ENCODE measurements at regions not wholly inside any gene's neighbourhood (a gene's known extent, or its start where the extent isn't known, plus 50 kb on each side); places are given as distances from the start of the nearest gene placed in this dataset.

DNA sequence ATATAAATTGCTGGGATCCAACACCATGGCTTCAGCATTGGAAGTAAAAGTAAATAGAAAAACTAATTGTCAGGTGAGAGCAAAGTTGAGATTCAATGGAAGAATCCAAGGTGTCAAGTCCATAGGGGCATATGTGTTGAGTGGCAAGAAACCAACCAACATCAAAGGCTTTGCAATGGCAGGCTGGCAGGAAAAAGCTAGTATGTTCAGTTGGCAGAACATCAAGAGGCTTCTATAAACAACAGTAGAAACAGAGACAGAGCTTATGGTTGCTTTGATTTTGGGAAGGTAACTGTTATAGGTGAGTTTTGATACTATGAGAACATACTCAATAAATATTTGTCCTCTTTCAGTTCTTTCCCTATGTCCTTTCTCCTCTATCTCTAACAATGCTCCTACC, 553.7 kb upstream of the MDGA2 start:
- TF ChIP-seq CTCF (IDR thresholded peaks at IDR 0.05): no peak
- no peak for TF ChIP-seq EZH2 (IDR thresholded peaks at IDR 0.05; ENCODE audit: borderline replicate concordance, insufficient read depth, low read depth, low read length, poor library complexity, severe bottlenecking)
